ENCODE measurements at regions not wholly inside any gene's neighbourhood (a gene's known extent, or its start where the extent isn't known, plus 50 kb on each side); places are given as distances from the start of the nearest gene placed in this dataset.

GRCh38 chr7:136807598-136807997 is 60.9 kb upstream of the CHRM2 start:
- TF ChIP-seq CTCF (IDR thresholded peaks at IDR 0.05) (no peak), SIN3A (IDR thresholded peaks at IDR 0.05; ENCODE audit: borderline replicate concordance, insufficient read depth, low read depth, low read length) (no peak), TCF7L2 (IDR thresholded peaks at IDR 0.05; ENCODE audit: low read depth, low read length) (no peak), POLR2AphosphoS5 (IDR thresholded peaks at IDR 0.05; ENCODE audit: low read depth, low read length) (no peak), REST (IDR thresholded peaks at IDR 0.05; ENCODE audit: insufficient read depth in 1 of 2, low read depth in 2 of 2, low read length in 1 of 2) (no peak)
- no peak for ATAC-seq
- no peaks in the 10 kb centered on the region for H3K4me1 ChIP-seq (ENCODE audit: control insufficient read depth, insufficient read depth, low read length)
- no TSS peak for BruUV-seq (replicated peaks)
- H3K27me3 ChIP-seq (ENCODE audit: control insufficient read depth, insufficient read depth, low read length): no peaks in the 10 kb centered on the region
- no peak overlapping the region for H3K4me3 ChIP-seq (ENCODE audit: low read depth in 2 of 2, low read length in 2 of 2)
- POLR2A ChIA-PET: no interaction called here
- CTCF ChIA-PET: no interaction called here
- no peaks in the 10 kb centered on the region for H3K36me3 ChIP-seq (ENCODE audit: control insufficient read depth, insufficient read depth, low read length)
- in situ Hi-C loops (cut with HindIII; ENCODE audit: low pct_unique_long_range_greater_than_20kb, low sequenced_read_pairs): no loop called here
- no peak overlapping the region for H3K27ac ChIP-seq (ENCODE audit: low read length)
- H3K9me3 ChIP-seq (ENCODE audit: control insufficient read depth, insufficient read depth, low read depth, low read length): no peaks in the 10 kb centered on the region
- intact Hi-C loops (cut with micrococcal nuclease; ENCODE audit: unreplicated experiment): no loop called here
- DNase-seq (ENCODE audit: low read depth, low spot score): no peak

- Histone ChIP-seq H3K4me1 (ENCODE audit: control insufficient read depth, insufficient read depth, low read length) (no peaks in the 10 kb centered on the region), H3K36me3 (ENCODE audit: control insufficient read depth, insufficient read depth, low read length) (no peaks in the 10 kb centered on the region), H3K4me3 (ENCODE audit: low read depth in 2 of 2, low read length in 2 of 2) (no peak overlapping the region), H3K27me3 (ENCODE audit: control insufficient read depth, insufficient read depth, low read length) (no peaks in the 10 kb centered on the region), H3K27ac (ENCODE audit: low read length) (no peak overlapping the region), H3K9me3 (ENCODE audit: control insufficient read depth, insufficient read depth, low read depth, low read length) (no peaks in the 10 kb centered on the region)
- DNase-seq (ENCODE audit: low read depth, low spot score) (no peak), ATAC-seq (no peak)
- intact Hi-C loops (cut with micrococcal nuclease; ENCODE audit: unreplicated experiment) (no loop called here), in situ Hi-C loops (cut with HindIII; ENCODE audit: low pct_unique_long_range_greater_than_20kb, low sequenced_read_pairs) (no loop called here)
- BruUV-seq (replicated peaks): no TSS peak
- ChIA-PET POLR2A (no interaction called here), CTCF (no interaction called here)
- no peak for TF ChIP-seq TCF7L2 (IDR thresholded peaks at IDR 0.05; ENCODE audit: low read depth, low read length)
- no peak for TF ChIP-seq CTCF (IDR thresholded peaks at IDR 0.05)
- no peak for TF ChIP-seq POLR2AphosphoS5 (IDR thresholded peaks at IDR 0.05; ENCODE audit: low read depth, low read length)
- no peak for TF ChIP-seq SIN3A (IDR thresholded peaks at IDR 0.05; ENCODE audit: borderline replicate concordance, insufficient read depth, low read depth, low read length)
- no peak for TF ChIP-seq REST (IDR thresholded peaks at IDR 0.05; ENCODE audit: insufficient read depth in 1 of 2, low read depth in 2 of 2, low read length in 1 of 2)
Measured at GRCh38 chr7:136803028-136803427, 65.4 kb upstream of the CHRM2 start.

Measured in Panc1 (cell line).